Smooth muscle cell of the brain vasculature (primary cell): ENCODE measurements at regions not wholly inside any gene's neighbourhood (a gene's known extent, or its start where the extent isn't known, plus 50 kb on each side); places are given as distances from the start of the nearest gene placed in this dataset.

Source experiments
- DNase-seq: peaks from one replicate; pipeline ENCODE4 v3.0.0-alpha.2; 2012; ENCODE audit warnings: low read depth, low spot score

GRCh38 chr13:40247845-40248244 lies 418.6 kb downstream of the FOXO1 start:
- DNase-seq, result no peak

- DNase-seq, result no peak
Observed at GRCh38 chr13:40251343-40252032, 415.0 kb downstream of the FOXO1 start.

DNA sequence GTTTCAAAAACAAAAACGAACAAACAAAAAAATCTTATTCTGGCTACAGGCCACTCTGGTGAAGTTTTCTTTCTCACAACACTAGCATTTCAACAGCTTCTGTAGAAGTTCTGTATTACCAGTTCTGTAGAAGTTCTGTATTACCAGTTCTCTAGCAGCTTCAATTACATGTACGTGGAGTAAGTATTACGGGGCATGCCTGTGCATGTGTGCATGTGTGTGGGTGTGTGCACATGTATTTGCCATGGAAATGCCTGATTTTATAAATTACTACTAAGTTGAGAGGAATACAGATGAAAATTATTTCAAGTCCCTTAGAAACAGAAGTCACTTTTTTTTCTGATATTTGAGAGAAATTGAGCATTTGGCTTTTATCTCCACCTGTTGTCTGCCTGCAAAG lies 414.2 kb downstream of the FOXO1 start:
- DNase-seq, result no peak

DNA sequence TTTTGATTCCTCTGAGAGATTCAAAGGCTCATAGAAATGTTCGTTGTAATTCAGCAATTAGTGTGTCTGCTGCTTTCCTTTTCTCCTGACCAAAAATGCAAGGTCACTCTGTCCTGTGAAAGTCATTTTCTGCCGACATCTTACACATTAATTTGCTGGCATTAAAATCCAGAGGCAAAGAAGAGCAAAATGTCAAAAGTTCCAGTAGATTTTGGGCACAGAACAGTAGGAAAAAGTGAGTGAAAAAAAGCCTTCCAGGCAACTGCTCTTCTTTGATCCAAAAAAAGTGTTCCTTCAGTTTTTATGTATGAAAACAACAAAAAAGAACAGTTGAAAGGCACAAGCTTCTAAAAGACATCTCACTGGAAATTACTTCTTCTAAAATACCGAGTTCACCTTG lies 413.8 kb downstream of the FOXO1 start:
- DNase-seq, result no peak

GRCh38 chr13:40254394-40254793 lies 412.0 kb downstream of the FOXO1 start:
- no peak for DNase-seq

GRCh38 chr13:40255551-40255950 lies 410.9 kb downstream of the FOXO1 start:
- no peak for DNase-seq

DNA sequence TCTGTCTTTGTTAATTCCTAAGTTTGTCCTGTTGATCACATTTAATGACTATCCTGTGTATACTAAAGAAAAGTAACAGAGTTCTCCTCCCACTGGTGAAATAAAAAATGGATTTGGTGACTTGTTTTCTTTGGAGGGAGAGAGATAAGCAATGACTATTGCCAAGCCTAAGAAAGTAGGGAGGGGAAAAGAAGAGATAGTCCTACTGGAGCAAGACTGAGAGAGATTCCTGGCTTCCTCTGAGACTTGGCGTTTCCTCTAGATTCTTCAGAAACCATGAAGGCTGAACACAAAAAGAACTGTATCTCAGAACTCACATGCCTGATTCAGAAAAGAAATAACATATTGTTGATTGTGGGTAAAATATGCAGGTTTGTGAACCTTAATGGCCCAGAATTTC lies 406.5 kb downstream of the FOXO1 start:
- no peak for DNase-seq

- DNase-seq, result no peak
Observed at GRCh38 chr13:40261336-40261735, 405.1 kb downstream of the FOXO1 start.

- DNase-seq, result no peak
Observed at GRCh38 chr13:40261947-40262346, 404.5 kb downstream of the FOXO1 start.

DNA sequence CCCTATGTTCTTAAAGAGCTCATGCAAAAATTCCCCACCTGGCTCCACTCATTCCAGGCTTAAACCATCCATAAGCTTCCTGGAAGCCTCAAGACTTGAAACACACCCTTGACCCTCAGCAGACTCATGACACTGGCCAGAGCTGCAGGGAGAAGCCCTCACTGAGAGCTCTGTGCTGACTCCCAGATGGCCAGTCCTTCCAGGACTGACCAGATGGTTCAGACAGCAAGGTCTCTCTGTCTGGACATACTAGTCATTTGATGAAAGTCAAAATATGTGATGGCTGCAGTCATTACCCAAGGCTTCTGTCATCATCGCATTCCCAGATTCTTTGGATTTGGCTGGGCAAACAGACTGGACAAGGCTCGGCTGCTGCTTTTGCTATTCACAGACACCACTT lies 397.4 kb downstream of the FOXO1 start:
- no peak for DNase-seq

DNA sequence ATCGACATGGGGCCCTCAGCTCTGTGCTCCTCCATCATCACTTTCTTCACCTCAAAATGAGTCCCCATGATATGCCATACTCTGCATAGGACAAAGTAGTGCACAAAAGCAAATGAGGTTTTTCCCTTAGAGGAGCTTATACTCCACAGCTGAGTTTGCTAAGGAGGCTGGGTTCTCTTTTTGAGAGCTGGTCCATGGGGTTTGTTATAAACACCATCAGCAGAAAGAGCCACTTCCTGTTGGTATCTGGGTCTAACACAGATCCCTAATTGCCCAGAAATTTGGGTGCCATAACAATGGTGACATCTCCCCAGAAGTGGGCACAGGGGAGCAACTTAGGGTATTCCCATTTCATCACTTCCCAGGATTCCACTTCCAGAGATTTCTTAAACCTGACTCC lies 395.7 kb downstream of the FOXO1 start:
- no peak for DNase-seq

- no peak for DNase-seq
Observed at GRCh38 chr13:40271271-40271885, 395.1 kb downstream of the FOXO1 start.

- peak; percentile 71 for DNase-seq
Observed at GRCh38 chr13:40271931-40272775, 394.3 kb downstream of the FOXO1 start.

DNA sequence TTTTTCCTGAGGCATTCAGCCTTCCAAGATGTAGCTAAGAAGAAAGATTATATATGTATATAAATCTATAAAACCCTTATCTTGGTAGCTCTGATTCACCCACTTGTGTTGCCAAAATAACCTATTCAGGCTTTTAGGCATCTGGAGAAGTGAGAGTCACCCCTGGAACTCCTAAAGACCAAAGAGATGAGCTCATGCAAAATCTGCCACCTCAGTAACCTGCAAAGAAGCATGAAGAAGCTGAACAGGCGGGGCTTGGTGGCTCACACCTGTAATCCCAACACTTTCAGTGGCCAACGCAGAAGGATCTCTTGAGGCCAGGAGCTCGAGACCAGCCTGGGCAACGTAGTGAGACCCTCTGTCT lies 393.7 kb downstream of the FOXO1 start:
- DNase-seq, result no peak

DNA sequence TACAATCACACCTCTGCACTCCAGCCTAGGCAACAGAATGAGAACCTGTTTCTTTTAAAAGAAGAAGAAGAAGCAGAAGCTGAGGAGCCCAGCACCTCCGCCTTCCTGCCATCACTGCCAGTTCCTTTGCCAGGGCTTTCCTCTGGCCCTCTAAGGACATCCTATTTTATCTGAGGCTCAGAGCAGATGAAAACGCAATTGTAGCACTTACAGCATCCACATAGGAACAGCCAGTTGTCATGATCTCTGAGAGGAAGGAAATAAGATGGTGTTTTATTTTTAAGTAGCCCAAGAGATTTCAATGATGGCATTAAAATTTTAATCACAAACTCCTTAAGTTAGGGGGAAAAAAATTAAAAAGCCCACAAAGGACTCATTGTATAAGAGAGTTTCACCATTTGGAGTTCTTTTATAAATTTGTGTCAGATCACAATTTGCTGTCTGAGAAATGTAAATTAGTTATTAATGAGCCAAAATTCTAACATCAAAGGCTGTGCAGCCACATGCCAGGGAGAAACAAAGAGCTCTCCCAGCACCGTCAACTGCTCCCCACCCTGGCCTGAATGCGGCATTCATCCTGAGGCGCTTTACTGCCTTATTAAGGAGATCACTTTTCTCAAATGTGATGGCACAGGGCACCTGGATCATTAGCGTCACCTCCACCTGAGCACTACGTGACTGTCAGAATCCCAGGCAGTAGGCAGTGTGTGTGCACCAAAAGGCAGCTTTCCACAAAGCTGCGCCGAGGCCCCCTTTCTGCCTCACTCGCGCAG lies 393.0 kb downstream of the FOXO1 start:
- no peak for DNase-seq

- DNase-seq, result no peak
Observed at GRCh38 chr13:40274103-40274502, 392.3 kb downstream of the FOXO1 start.

DNA sequence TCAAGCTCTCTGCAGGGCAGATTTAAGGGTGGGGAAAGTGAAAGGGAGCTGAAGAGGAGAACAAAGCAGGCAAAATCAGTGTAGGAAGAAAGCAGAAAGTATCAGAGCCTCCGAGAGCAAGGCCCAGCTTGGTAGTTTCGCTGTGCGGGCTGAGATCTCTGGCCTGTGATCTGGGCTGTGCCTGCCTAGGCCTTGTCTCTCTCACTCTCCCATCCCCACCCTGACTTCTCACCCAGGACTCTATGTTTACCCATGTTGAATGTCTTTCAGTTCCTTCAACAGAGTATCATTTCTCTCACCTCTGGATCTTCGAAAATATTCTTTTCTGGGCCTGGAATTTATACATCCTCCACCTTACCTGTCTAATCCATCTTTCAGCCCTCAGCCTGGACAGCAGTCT lies 391.3 kb downstream of the FOXO1 start:
- no peak for DNase-seq

- no peak for DNase-seq
Observed at GRCh38 chr13:40275636-40276035, 390.8 kb downstream of the FOXO1 start.

- no peak for DNase-seq
Observed at GRCh38 chr13:40283666-40284065, 382.8 kb downstream of the FOXO1 start.

DNA sequence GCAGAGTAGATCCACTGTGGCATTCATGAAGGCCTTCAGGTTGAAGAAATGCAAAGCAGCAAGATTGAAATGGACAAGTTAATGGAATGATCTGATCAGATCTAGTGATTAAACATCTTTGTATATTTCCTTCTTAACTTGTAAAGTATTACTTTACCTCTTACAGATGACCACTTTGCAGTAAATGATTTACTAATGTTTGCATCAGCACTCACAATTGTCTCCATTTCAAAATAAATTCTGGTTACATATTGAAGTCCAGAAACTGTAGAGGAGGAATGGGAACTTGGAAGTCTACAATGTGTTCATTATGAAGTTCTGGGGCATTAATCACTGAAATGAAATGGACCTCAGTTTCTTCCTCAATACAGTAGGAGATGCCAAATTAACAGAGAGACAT lies 380.8 kb downstream of the FOXO1 start:
- no peak for DNase-seq

DNA sequence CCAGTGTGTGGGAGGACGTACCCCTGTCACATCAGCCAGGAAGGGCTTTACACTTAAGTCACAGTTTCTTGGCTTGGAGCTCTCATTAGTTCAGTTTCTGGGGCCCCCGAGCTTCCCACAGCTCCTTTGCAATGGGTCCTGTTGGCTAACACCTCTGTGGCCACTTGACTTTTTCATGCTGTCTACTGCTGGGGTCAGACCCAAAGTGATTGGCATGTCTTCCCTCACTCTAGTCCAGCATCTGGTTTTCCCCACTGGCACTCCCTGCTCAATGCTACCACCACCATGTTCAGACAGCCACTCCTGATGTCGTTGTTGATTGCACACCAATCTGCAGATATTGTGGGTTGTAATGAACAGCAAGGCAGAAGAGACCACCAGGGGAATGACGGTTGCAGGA lies 379.0 kb downstream of the FOXO1 start:
- DNase-seq, result no peak

DNA sequence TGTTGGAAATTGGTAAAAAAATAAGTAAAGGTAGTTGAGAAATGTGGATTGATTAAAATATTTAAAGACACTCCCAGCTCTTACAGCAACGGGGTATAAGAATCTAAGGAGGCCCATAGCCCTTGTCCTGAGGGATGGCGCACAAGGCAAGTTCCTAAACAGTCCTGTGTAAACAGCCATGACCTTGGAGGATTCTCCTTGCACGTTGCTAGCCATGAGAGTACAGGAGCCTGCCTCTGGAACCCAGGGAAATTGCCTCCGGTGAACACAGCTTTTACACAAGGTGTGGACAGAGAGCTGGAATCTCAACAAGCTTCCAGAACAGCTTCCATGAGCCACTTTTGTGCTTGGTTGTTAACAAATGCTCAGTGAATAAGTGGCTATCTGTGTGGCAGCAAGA lies 378.2 kb downstream of the FOXO1 start:
- DNase-seq, result no peak
